Neural cell (in vitro differentiated cells): ENCODE measurements at regions not wholly inside any gene's neighbourhood (a gene's known extent, or its start where the extent isn't known, plus 50 kb on each side); places are given as distances from the start of the nearest gene placed in this dataset.

Experiments
- H2AFZ ChIP-seq: fragments of 200-600, 300-800 bp; sonication (generic), shearing (Covaris generic); 2 replicates; pipeline ENCODE4 v1.6.0; 2014; ENCODE audit warnings: low read depth, mild to moderate bottlenecking, antibody characterized with exemption, low read length, moderate library complexity
- H3F3A ChIP-seq: fragments of 200-600 bp; shearing (Covaris generic); 2 replicates; pipeline ENCODE4 v1.6.1; 2016; ENCODE audit warnings: mild to moderate bottlenecking, moderate library complexity, mixed read lengths, antibody characterized with exemption, low read length; ENCODE audit not compliant: insufficient read depth, poor library complexity, severe bottlenecking
- H3K27ac ChIP-seq: fragments of 200-600, 300-800 bp; sonication (generic), shearing (Covaris generic); 2 replicates; pipeline ENCODE4 v1.5.1; 2014; ENCODE audit warnings: mild to moderate bottlenecking, low read length, moderate library complexity
- H3K27me3 ChIP-seq: fragments of 300-800, 200-600 bp; sonication (generic), shearing (Covaris generic); 2 replicates; pipeline ENCODE4 v1.6.0; 2014; ENCODE audit warnings: mild to moderate bottlenecking, low read depth, low read length, moderate library complexity; ENCODE audit not compliant: insufficient read depth
- H3K36me3 ChIP-seq: fragments of 300-800, 200-600 bp; sonication (generic), shearing (Covaris generic); 2 replicates; pipeline ENCODE4 v1.5.1; 2014; ENCODE audit warnings: mild to moderate bottlenecking, antibody characterized with exemption, low read length, moderate library complexity; ENCODE audit not compliant: insufficient read depth
- H3K4me2 ChIP-seq: fragments of 300-800, 200-600 bp; sonication (generic), shearing (Covaris generic); 2 replicates; pipeline ENCODE4 v1.6.0; 2014; ENCODE audit warnings: mild to moderate bottlenecking, low read length
- H3K4me3 ChIP-seq: fragments of 300-800, 200-600 bp; sonication (generic), shearing (Covaris generic); 2 replicates; pipeline ENCODE4 v1.5.1; 2014; ENCODE audit warnings: mild to moderate bottlenecking, low read length, moderate library complexity
- H3K79me2 ChIP-seq: fragments of 200-600 bp; shearing (Covaris generic); replicated peaks from 2 replicates; pipeline ENCODE4 v1.6.0; 2014; ENCODE audit warnings: mild to moderate bottlenecking, low read length, moderate library complexity; ENCODE audit not compliant: insufficient read depth
- H3K9ac ChIP-seq: fragments of 300-800, 200-600 bp; sonication (generic), shearing (Covaris generic); 2 replicates; pipeline ENCODE4 v1.6.1; 2016; ENCODE audit warnings: mild to moderate bottlenecking, low read length, mixed read lengths
- H3K9me2 ChIP-seq: fragments of 200-600 bp; shearing (Covaris generic); 2 replicates; pipeline ENCODE4 v1.6.1; 2016; ENCODE audit warnings: mild to moderate bottlenecking, low read length, mixed read lengths; ENCODE audit not compliant: insufficient read depth
- H3K9me3 ChIP-seq: fragments of 200-600, 300-800 bp; sonication (generic), shearing (Covaris generic); 2 replicates; pipeline ENCODE4 v1.6.1; 2016; ENCODE audit warnings: mild to moderate bottlenecking, mixed run types, low read length, moderate library complexity, mixed read lengths
- H4K20me1 ChIP-seq: fragments of 200-600 bp; shearing (Covaris generic); 2 replicates; pipeline ENCODE4 v1.6.1; 2016; ENCODE audit warnings: mild to moderate bottlenecking, mixed run types; ENCODE audit not compliant: insufficient read depth
- EP300 ChIP-seq: fragments of 450-650 bp; conservative IDR thresholded peaks from 2 replicates; pipeline ENCODE4 v1.6.1; 2014; ENCODE audit warnings: antibody characterized with exemption, mild to moderate bottlenecking, moderate library complexity; ENCODE audit not compliant: poor library complexity, severe bottlenecking
- EZH2 ChIP-seq: fragments of 200-600, 300-800 bp; shearing (Covaris generic), sonication (generic); IDR thresholded peaks from 2 replicates; pipeline ENCODE4 v1.6.1; 2014; ENCODE audit warnings: antibody characterized with exemption, low read length, borderline replicate concordance, mild to moderate bottlenecking; ENCODE audit not compliant: insufficient read depth, poor library complexity, severe bottlenecking
- MXI1 ChIP-seq: fragments of 450-650 bp; conservative IDR thresholded peaks from 2 replicates; pipeline ENCODE4 v1.6.1; 2014; ENCODE audit warnings: antibody characterized with exemption, mild to moderate bottlenecking; ENCODE audit not compliant: poor library complexity, severe bottlenecking
- POLR2AphosphoS5 ChIP-seq: IDR thresholded peaks from 2 replicates; pipeline ENCODE4 v1.6.1; 2012
- RAD21 ChIP-seq: fragments of 450-650 bp; conservative IDR thresholded peaks from 2 replicates; pipeline ENCODE4 v1.6.1; 2014; ENCODE audit warnings: antibody characterized with exemption, mild to moderate bottlenecking, moderate library complexity
- SMC3 ChIP-seq: fragments of 450-650 bp; conservative IDR thresholded peaks from 2 replicates; pipeline ENCODE4 v1.6.1; 2014; ENCODE audit warnings: antibody characterized with exemption, mild to moderate bottlenecking, moderate library complexity; ENCODE audit not compliant: poor library complexity
- TAF1 ChIP-seq: IDR thresholded peaks from 2 replicates; pipeline ENCODE4 v1.6.1; 2012; ENCODE audit warnings: low read depth
- TF ChIP-seq, protein P1 (sequence below): fragments of 450-650 bp; IDR thresholded peaks from 2 replicates; pipeline ENCODE4 v1.5.1; 2014; ENCODE audit warnings: antibody characterized with exemption, mild to moderate bottlenecking, moderate library complexity; ENCODE audit not compliant: poor library complexity, severe bottlenecking
- TF ChIP-seq, protein P2 (sequence below): IDR thresholded peaks from 2 replicates; pipeline ENCODE4 v1.6.1; 2012; ENCODE audit warnings: borderline replicate concordance

DNA sequence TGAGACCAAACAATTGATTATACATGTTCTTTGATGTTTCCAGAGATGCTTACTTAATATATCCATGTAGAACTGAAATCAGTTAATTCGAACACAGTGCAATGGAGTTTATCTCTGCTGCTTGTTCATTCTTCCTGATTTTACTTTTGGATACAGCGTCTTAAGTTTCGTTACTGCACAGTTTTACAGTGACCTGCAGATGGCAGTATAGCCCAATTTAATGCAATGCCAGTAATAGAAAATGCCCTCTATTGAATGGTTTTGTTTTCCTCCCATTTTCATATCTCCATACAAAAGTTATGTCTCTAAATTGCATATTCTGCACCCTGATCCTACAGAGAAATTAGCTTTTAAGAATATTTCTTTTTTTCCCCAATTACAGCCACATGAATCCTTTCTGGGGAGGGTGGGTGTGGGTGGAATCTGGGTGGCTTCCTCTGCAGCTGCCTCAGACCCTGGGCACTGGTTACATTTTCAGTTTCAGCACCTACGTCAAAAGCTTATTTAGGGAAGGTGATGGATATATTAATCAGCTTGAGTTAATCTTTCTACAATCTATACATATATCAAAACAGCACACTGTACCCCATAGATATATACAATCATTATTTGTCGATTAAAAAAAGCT lies 101.1 kb upstream of the DCD start:
- Histone ChIP-seq H2AFZ (no peak overlapping the region), H3K4me3 (no peak overlapping the region), H3K27me3 (no peaks in the 10 kb centered on the region), H3K27ac (no peak overlapping the region), H3K36me3 (no peaks in the 10 kb centered on the region), H3K79me2 (no peaks in the 10 kb centered on the region), H3F3A (no peaks in the 10 kb centered on the region), H3K4me2 (no peak overlapping the region), H3K9me2 (no peaks in the 10 kb centered on the region), H4K20me1 (no peaks in the 10 kb centered on the region), H3K9ac (no peak overlapping the region), H3K9me3 (no peaks in the 10 kb centered on the region)
- TF ChIP-seq MXI1 (no peak), POLR2AphosphoS5 (no peak), TAF1 (no peak), RAD21 (peak; percentile 90), SMC3 (peak; percentile 94), EZH2 (no peak), EP300 (no peak)
- TF ChIP-seq, protein P1, sequence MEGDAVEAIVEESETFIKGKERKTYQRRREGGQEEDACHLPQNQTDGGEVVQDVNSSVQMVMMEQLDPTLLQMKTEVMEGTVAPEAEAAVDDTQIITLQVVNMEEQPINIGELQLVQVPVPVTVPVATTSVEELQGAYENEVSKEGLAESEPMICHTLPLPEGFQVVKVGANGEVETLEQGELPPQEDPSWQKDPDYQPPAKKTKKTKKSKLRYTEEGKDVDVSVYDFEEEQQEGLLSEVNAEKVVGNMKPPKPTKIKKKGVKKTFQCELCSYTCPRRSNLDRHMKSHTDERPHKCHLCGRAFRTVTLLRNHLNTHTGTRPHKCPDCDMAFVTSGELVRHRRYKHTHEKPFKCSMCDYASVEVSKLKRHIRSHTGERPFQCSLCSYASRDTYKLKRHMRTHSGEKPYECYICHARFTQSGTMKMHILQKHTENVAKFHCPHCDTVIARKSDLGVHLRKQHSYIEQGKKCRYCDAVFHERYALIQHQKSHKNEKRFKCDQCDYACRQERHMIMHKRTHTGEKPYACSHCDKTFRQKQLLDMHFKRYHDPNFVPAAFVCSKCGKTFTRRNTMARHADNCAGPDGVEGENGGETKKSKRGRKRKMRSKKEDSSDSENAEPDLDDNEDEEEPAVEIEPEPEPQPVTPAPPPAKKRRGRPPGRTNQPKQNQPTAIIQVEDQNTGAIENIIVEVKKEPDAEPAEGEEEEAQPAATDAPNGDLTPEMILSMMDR, result peak; percentile 89
- TF ChIP-seq, protein P2, sequence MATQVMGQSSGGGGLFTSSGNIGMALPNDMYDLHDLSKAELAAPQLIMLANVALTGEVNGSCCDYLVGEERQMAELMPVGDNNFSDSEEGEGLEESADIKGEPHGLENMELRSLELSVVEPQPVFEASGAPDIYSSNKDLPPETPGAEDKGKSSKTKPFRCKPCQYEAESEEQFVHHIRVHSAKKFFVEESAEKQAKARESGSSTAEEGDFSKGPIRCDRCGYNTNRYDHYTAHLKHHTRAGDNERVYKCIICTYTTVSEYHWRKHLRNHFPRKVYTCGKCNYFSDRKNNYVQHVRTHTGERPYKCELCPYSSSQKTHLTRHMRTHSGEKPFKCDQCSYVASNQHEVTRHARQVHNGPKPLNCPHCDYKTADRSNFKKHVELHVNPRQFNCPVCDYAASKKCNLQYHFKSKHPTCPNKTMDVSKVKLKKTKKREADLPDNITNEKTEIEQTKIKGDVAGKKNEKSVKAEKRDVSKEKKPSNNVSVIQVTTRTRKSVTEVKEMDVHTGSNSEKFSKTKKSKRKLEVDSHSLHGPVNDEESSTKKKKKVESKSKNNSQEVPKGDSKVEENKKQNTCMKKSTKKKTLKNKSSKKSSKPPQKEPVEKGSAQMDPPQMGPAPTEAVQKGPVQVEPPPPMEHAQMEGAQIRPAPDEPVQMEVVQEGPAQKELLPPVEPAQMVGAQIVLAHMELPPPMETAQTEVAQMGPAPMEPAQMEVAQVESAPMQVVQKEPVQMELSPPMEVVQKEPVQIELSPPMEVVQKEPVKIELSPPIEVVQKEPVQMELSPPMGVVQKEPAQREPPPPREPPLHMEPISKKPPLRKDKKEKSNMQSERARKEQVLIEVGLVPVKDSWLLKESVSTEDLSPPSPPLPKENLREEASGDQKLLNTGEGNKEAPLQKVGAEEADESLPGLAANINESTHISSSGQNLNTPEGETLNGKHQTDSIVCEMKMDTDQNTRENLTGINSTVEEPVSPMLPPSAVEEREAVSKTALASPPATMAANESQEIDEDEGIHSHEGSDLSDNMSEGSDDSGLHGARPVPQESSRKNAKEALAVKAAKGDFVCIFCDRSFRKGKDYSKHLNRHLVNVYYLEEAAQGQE, result no peak

DNA sequence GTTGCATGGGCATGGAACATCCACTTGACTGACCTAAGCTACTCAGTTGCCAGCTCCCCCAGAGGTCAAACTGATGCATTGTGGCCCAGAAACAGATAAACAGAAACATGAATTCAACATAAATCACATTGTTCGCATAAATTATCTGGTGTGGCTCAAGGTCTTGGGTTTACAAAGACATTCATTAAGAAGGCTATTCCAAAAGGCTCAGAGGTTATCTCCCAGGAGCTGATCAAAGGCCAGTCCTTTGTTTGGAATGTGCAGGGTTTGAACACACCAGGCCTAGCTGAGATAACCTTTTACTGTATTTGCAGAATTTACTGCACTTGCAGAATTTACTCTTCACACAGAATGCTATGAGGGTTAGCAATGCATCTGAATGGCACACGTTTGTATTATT lies 96.4 kb upstream of the DCD start:
- no peaks in the 10 kb centered on the region for H3K27me3 ChIP-seq
- H3K9ac ChIP-seq, result no peak overlapping the region
- H3K9me2 ChIP-seq, result no peaks in the 10 kb centered on the region
- no peaks in the 10 kb centered on the region for H3K36me3 ChIP-seq
- no peak overlapping the region for H3K4me3 ChIP-seq
- no peaks in the 10 kb centered on the region for H3K9me3 ChIP-seq
- H3K79me2 ChIP-seq, result no peaks in the 10 kb centered on the region
- H3K27ac ChIP-seq, result no peak overlapping the region
- no peaks in the 10 kb centered on the region for H4K20me1 ChIP-seq
- TF ChIP-seq, protein P1, result no peak
- TF ChIP-seq, protein P2, result no peak
- H3F3A ChIP-seq, result no peaks in the 10 kb centered on the region
- H3K4me2 ChIP-seq, result no peak overlapping the region
- H2AFZ ChIP-seq, result no peak overlapping the region
